ENCODE measurements at regions not wholly inside any gene's neighbourhood (a gene's known extent, or its start where the extent isn't known, plus 50 kb on each side); places are given as distances from the start of the nearest gene placed in this dataset.

DNA sequence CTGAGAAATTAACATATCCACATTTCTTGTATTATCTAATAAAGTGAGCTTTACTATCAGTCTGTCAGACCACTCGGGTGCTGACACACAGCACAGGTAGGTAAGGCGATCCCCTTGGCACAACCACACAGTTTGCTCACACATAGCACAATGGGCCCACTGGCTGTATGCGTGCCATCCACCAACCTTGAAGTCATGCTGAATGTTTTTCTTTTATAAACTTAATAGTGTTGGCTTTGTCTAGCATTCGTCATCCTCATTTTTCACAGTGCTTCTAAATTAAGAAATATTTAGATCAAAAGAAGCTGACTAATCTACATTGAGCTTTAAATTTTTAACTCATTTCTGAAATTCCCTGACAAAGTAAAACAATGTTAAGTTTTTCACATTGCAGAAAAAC lies 50.0 kb upstream of the PAPOLG start:
- no peak for ATAC-seq
- H2AFZ ChIP-seq (ENCODE audit: control insufficient read depth, low read depth, low read length), result no peak overlapping the region
- H4K20me1 ChIP-seq (ENCODE audit: control insufficient read depth, insufficient read depth), result no peaks in the 10 kb centered on the region
- ChIA-PET POLR2A (interaction anchor here (1.3 kb wide), 1 partner anchor 294 kb away, joined by 3 read pairs; no protein-coding TSS in a partner anchor), CTCF (interaction anchor here (0.7 to 3.2 kb wide), 10 partner anchors 9 to 293 kb away, joined by 3 to 39 read pairs (median 4); partner anchors contain the start of gene PAPOLG), RAD21 (ENCODE audit: unreplicated experiment) (interaction anchor here (6.7 kb wide), 1 partner anchor 292 kb away, joined by 83 read pairs; no protein-coding TSS in a partner anchor), SMC1A (ENCODE audit: uncharacterized antibody, unreplicated experiment) (interaction anchor here (0.6 to 7.4 kb wide), 4 partner anchors 10 to 292 kb away, joined by 3 to 96 read pairs (median 9); no protein-coding TSS in a partner anchor)
- H3K27me3 ChIP-seq (replicated peaks in 1 of 2; ENCODE audit: control insufficient read depth in 2 of 2, insufficient read depth in 2 of 2, low read length in 1 of 2), result no peaks in the 10 kb centered on the region; a peak in 1 of 4 replicates
- DNase-seq (ENCODE audit: low read depth, low spot score), result no peak
- H3K4me2 ChIP-seq (ENCODE audit: control insufficient read depth, insufficient read depth), result no peak overlapping the region
- no peaks in the 10 kb centered on the region for H3K79me2 ChIP-seq (ENCODE audit: control insufficient read depth, insufficient read depth, low read length)
- intact Hi-C loops (cut with micrococcal nuclease; ENCODE audit: unreplicated experiment) (loop anchor here (10.0 kb wide), 1 partner anchor 179 kb away; the partner anchor contains the start of gene REL), in situ Hi-C loops (cut with MboI) (loop anchor here (5.0 kb wide), 1 partner anchor 291 kb away; no protein-coding TSS in a partner anchor)
- no peaks in the 10 kb centered on the region for H3K9me3 ChIP-seq (replicated peaks; ENCODE audit: control insufficient read depth, insufficient read depth, low read length)
- no peak overlapping the region for H3K9ac ChIP-seq (ENCODE audit: control insufficient read depth, insufficient read depth, low read length)
- no peak overlapping the region for H3K4me3 ChIP-seq
- no peaks in the 10 kb centered on the region for H3K4me1 ChIP-seq (ENCODE audit: control insufficient read depth, insufficient read depth, low read length)
- BruUV-seq (replicated peaks), result no TSS peak
- WGBS (ENCODE audit: insufficient coverage, insufficient replicate concordance, low lambda C conversion rate, missing lambda C conversion rate), result 67% methylated on average over 4 of the region's 4 CpGs
- no peaks in the 10 kb centered on the region for H3K36me3 ChIP-seq (ENCODE audit: control insufficient read depth in 2 of 2, insufficient read depth in 2 of 2, low read length in 1 of 2)
- no peak for FAIRE-seq
- no peak overlapping the region for H3K27ac ChIP-seq (ENCODE audit: control insufficient read depth, insufficient read depth)
- TF ChIP-seq CBX3 (IDR thresholded peaks at IDR 0.05; ENCODE audit: borderline replicate concordance, low read depth) (no peak), ZNF274 (IDR thresholded peaks at IDR 0.05; ENCODE audit: insufficient read depth, insufficient read length) (no peak), TCF3 (IDR thresholded peaks at IDR 0.05; ENCODE audit: borderline replicate concordance, insufficient read depth, low read depth, low read length) (no peak), SREBF2 (IDR thresholded peaks at IDR 0.05; ENCODE audit: low read length) (no peak), NFYB (IDR thresholded peaks at IDR 0.05; ENCODE audit: insufficient read depth, low read depth, low read length) (no peak), RFX5 (IDR thresholded peaks at IDR 0.05; ENCODE audit: low read depth, low read length) (no peak), FOXK2 (IDR thresholded peaks at IDR 0.05) (no peak), HDAC6 (IDR thresholded peaks at IDR 0.05; ENCODE audit: unreplicated experiment) (no peak), YY1 (IDR thresholded peaks at IDR 0.05; ENCODE audit: low read depth, low read length) (no peak), SIX5 (IDR thresholded peaks at IDR 0.05; ENCODE audit: low read depth, low read length, severe bottlenecking) (no peak)
- TF ChIP-seq, protein P1, sequence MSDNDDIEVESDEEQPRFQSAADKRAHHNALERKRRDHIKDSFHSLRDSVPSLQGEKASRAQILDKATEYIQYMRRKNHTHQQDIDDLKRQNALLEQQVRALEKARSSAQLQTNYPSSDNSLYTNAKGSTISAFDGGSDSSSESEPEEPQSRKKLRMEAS (IDR thresholded peaks at IDR 0.05; ENCODE audit: low read depth, low read length), result no peak
- TF ChIP-seq, protein P2, sequence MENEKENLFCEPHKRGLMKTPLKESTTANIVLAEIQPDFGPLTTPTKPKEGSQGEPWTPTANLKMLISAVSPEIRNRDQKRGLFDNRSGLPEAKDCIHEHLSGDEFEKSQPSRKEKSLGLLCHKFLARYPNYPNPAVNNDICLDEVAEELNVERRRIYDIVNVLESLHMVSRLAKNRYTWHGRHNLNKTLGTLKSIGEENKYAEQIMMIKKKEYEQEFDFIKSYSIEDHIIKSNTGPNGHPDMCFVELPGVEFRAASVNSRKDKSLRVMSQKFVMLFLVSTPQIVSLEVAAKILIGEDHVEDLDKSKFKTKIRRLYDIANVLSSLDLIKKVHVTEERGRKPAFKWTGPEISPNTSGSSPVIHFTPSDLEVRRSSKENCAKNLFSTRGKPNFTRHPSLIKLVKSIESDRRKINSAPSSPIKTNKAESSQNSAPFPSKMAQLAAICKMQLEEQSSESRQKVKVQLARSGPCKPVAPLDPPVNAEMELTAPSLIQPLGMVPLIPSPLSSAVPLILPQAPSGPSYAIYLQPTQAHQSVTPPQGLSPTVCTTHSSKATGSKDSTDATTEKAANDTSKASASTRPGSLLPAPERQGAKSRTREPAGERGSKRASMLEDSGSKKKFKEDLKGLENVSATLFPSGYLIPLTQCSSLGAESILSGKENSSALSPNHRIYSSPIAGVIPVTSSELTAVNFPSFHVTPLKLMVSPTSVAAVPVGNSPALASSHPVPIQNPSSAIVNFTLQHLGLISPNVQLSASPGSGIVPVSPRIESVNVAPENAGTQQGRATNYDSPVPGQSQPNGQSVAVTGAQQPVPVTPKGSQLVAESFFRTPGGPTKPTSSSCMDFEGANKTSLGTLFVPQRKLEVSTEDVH (IDR thresholded peaks at IDR 0.05; ENCODE audit: low read depth, partially characterized antibody), result no peak
- TF ChIP-seq, protein P3, sequence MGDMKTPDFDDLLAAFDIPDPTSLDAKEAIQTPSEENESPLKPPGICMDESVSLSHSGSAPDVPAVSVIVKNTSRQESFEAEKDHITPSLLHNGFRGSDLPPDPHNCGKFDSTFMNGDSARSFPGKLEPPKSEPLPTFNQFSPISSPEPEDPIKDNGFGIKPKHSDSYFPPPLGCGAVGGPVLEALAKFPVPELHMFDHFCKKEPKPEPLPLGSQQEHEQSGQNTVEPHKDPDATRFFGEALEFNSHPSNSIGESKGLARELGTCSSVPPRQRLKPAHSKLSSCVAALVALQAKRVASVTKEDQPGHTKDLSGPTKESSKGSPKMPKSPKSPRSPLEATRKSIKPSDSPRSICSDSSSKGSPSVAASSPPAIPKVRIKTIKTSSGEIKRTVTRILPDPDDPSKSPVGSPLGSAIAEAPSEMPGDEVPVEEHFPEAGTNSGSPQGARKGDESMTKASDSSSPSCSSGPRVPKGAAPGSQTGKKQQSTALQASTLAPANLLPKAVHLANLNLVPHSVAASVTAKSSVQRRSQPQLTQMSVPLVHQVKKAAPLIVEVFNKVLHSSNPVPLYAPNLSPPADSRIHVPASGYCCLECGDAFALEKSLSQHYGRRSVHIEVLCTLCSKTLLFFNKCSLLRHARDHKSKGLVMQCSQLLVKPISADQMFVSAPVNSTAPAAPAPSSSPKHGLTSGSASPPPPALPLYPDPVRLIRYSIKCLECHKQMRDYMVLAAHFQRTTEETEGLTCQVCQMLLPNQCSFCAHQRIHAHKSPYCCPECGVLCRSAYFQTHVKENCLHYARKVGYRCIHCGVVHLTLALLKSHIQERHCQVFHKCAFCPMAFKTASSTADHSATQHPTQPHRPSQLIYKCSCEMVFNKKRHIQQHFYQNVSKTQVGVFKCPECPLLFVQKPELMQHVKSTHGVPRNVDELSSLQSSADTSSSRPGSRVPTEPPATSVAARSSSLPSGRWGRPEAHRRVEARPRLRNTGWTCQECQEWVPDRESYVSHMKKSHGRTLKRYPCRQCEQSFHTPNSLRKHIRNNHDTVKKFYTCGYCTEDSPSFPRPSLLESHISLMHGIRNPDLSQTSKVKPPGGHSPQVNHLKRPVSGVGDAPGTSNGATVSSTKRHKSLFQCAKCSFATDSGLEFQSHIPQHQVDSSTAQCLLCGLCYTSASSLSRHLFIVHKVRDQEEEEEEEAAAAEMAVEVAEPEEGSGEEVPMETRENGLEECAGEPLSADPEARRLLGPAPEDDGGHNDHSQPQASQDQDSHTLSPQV (IDR thresholded peaks at IDR 0.05), result no peak
- TF ChIP-seq, protein P4, sequence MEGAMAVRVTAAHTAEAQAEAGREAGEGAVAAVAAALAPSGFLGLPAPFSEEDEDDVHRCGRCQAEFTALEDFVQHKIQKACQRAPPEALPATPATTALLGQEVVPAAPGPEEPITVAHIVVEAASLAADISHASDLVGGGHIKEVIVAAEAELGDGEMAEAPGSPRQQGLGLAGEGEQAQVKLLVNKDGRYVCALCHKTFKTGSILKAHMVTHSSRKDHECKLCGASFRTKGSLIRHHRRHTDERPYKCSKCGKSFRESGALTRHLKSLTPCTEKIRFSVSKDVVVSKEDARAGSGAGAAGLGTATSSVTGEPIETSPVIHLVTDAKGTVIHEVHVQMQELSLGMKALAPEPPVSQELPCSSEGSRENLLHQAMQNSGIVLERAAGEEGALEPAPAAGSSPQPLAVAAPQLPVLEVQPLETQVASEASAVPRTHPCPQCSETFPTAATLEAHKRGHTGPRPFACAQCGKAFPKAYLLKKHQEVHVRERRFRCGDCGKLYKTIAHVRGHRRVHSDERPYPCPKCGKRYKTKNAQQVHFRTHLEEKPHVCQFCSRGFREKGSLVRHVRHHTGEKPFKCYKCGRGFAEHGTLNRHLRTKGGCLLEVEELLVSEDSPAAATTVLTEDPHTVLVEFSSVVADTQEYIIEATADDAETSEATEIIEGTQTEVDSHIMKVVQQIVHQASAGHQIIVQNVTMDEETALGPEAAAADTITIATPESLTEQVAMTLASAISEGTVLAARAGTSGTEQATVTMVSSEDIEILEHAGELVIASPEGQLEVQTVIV (IDR thresholded peaks at IDR 0.05; ENCODE audit: borderline replicate concordance, partially characterized antibody), result no peak

All from GM12878 (cell line).